ENCODE measurements at regions not wholly inside any gene's neighbourhood (a gene's known extent, or its start where the extent isn't known, plus 50 kb on each side); places are given as distances from the start of the nearest gene placed in this dataset.
"Not testable (repeated sequence)": the region's sequence is repeated elsewhere in the genome, so short reads cannot be mapped to it uniquely, and the experiment has no call there.

GRCh38 chrX:66110112-66110511 is 53.9 kb upstream of the HEPH start:
- Mint-ChIP-seq H3K27ac (no peak overlapping the region), H3K36me3 (peaks cover 5 to 6% of the 10 kb centered on the region in 2 donors), H3K9me3 (peaks cover 5 to 7% of the 10 kb centered on the region in 2 donors)
- DNase-seq (ENCODE audit: low spot score in 2 of 2) = no peak
- no peak for ATAC-seq

- H3K9me3 Mint-ChIP-seq; H3K36me3 Mint-ChIP-seq; DNase-seq (ENCODE audit: low spot score in 2 of 2); ATAC-seq; H3K27ac Mint-ChIP-seq: not testable (repeated sequence)
Observed at GRCh38 chrX:66107860-66108259, 56.2 kb upstream of the HEPH start.

GRCh38 chrX:66102398-66102797 is 61.6 kb upstream of the HEPH start:
- not testable (repeated sequence) for ATAC-seq; H3K9me3 Mint-ChIP-seq; H3K27ac Mint-ChIP-seq; H3K36me3 Mint-ChIP-seq; DNase-seq (ENCODE audit: low spot score in 2 of 2)

GRCh38 chrX:66098162-66098561 is 58.3 kb upstream of the VSIG4 start:
- no peaks in the 10 kb centered on the region for H3K36me3 Mint-ChIP-seq
- ATAC-seq (peak in 1 of 2 donors; percentile 55), DNase-seq (ENCODE audit: low spot score in 2 of 2) (no peak)
- no peaks in the 10 kb centered on the region for H3K9me3 Mint-ChIP-seq
- no peak overlapping the region for H3K27ac Mint-ChIP-seq

GRCh38 chrX:66096987-66097386 is 57.1 kb upstream of the VSIG4 start:
- ATAC-seq; DNase-seq (ENCODE audit: low spot score in 2 of 2); H3K27ac Mint-ChIP-seq; H3K36me3 Mint-ChIP-seq; H3K9me3 Mint-ChIP-seq: not testable (repeated sequence)

- not testable (repeated sequence) for DNase-seq (ENCODE audit: low spot score in 2 of 2); H3K27ac Mint-ChIP-seq; H3K9me3 Mint-ChIP-seq; H3K36me3 Mint-ChIP-seq; ATAC-seq
Observed at GRCh38 chrX:66090004-66090403, 50.1 kb upstream of the VSIG4 start.
